Parathyroid adenoma (tissue), 2 donors: ENCODE measurements at regions not wholly inside any gene's neighbourhood (a gene's known extent, or its start where the extent isn't known, plus 50 kb on each side); places are given as distances from the start of the nearest gene placed in this dataset.

Experiments used
- H2AFZ ChIP-seq: fragments of 300-600 bp; sonication (generic); one replicate; pipeline ENCODE4 v1.7.0; 2017; ENCODE audit warnings: antibody characterized with exemption, mild to moderate bottlenecking
- H3K27ac ChIP-seq: fragments of 300-600 bp; sonication (generic); one replicate; pipeline ENCODE4 v1.7.0; 2017
- H3K27me3 ChIP-seq: fragments of 300-600 bp; sonication (generic); one replicate; pipeline ENCODE4 v1.7.0; 2017; ENCODE audit warnings: low read length; ENCODE audit not compliant: control insufficient read depth, insufficient read depth
- H3K36me3 ChIP-seq: fragments of 300-600 bp; sonication (generic); one replicate; pipeline ENCODE4 v1.7.0; 2017; ENCODE audit warnings: low read length; ENCODE audit not compliant: control insufficient read depth, insufficient read depth
- H3K4me1 ChIP-seq: fragments of 300-600 bp; sonication (generic); one replicate; pipeline ENCODE4 v1.7.0; 2017; ENCODE audit warnings: control low read depth
- H3K4me2 ChIP-seq: fragments of 300-600 bp; sonication (generic); one replicate; pipeline ENCODE4 v1.7.0; 2017; ENCODE audit warnings: low read length
- H3K4me3 ChIP-seq: fragments of 300-600 bp; sonication (generic); one replicate; pipeline ENCODE4 v1.7.0; 2017; ENCODE audit warnings: low read depth, low read length
- H3K79me2 ChIP-seq: fragments of 300-600 bp; sonication (generic); one replicate; pipeline ENCODE4 v1.7.0; 2017; ENCODE audit warnings: control low read depth
- H3K9ac ChIP-seq: fragments of 300-600 bp; sonication (generic); one replicate; pipeline ENCODE4 v1.7.0; 2017; ENCODE audit warnings: mild to moderate bottlenecking
- H3K9me3 ChIP-seq: fragments of 300-600 bp; sonication (generic); one replicate; pipeline ENCODE4 v1.7.0; 2017; ENCODE audit warnings: low read length; ENCODE audit not compliant: control insufficient read depth
- TF ChIP-seq, protein P1 (sequence below): fragments of 300-600 bp; sonication (generic); IDR thresholded peaks from one replicate; pipeline ENCODE4 v1.7.0; 2017; ENCODE audit warnings: antibody characterized with exemption, mild to moderate bottlenecking
- donor health status: primary hyperparathyroidism.

DNA sequence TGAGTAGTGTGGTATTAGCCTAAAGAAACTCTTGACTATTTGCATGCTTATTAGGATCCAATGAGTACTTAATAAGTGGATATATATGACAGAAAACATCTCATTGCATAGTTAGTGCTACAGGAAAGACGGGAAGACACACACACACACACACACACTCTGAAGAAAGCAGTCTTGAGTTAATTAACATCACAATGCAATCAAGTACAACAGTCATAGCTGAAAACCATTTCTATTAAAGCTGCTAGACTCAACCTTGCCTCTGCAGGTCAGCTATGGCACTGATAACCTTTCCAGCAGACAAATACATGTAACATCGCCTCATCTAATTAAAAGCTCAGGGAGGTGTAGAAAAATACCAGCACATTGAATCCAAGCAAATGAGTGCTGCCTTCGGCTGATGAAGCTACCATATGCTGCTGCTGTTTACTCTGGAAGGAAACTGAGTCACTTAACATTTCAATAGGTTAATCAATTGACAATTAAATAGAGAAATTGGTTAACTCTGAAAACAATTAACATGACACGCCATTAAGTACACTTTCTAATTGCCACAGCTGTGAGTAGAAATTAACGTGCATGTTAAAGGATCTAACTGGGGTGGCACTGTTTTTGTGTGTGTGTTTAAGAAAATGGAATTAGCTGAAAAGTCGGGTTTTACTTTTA is 93.2 kb upstream of the OTX2 start:
- Histone ChIP-seq H3K9ac (no peak overlapping the region), H3K79me2 (no peaks in the 10 kb centered on the region), H3K4me3 (no peak overlapping the region), H3K36me3 (no peaks in the 10 kb centered on the region), H3K4me1 (no peaks in the 10 kb centered on the region), H3K4me2 (no peak overlapping the region), H3K9me3 (no peaks in the 10 kb centered on the region), H3K27ac (no peak overlapping the region), H2AFZ (no peak overlapping the region), H3K27me3 (no peaks in the 10 kb centered on the region)
- TF ChIP-seq, protein P1, sequence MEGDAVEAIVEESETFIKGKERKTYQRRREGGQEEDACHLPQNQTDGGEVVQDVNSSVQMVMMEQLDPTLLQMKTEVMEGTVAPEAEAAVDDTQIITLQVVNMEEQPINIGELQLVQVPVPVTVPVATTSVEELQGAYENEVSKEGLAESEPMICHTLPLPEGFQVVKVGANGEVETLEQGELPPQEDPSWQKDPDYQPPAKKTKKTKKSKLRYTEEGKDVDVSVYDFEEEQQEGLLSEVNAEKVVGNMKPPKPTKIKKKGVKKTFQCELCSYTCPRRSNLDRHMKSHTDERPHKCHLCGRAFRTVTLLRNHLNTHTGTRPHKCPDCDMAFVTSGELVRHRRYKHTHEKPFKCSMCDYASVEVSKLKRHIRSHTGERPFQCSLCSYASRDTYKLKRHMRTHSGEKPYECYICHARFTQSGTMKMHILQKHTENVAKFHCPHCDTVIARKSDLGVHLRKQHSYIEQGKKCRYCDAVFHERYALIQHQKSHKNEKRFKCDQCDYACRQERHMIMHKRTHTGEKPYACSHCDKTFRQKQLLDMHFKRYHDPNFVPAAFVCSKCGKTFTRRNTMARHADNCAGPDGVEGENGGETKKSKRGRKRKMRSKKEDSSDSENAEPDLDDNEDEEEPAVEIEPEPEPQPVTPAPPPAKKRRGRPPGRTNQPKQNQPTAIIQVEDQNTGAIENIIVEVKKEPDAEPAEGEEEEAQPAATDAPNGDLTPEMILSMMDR = no peak

GRCh38 chr14:56902385-56902784 is 92.1 kb upstream of the OTX2 start:
- no peak overlapping the region for H2AFZ ChIP-seq
- H3K79me2 ChIP-seq = no peaks in the 10 kb centered on the region
- H3K4me3 ChIP-seq = no peak overlapping the region
- no peak overlapping the region for H3K4me2 ChIP-seq
- no peaks in the 10 kb centered on the region for H3K4me1 ChIP-seq
- H3K9ac ChIP-seq = no peak overlapping the region
- no peak overlapping the region for H3K27ac ChIP-seq
- H3K9me3 ChIP-seq = no peaks in the 10 kb centered on the region
- H3K36me3 ChIP-seq = no peaks in the 10 kb centered on the region
- TF ChIP-seq, protein P1 = no peak
- H3K27me3 ChIP-seq = no peaks in the 10 kb centered on the region

- Histone ChIP-seq H2AFZ (no peak overlapping the region), H3K79me2 (no peaks in the 10 kb centered on the region), H3K27me3 (no peaks in the 10 kb centered on the region), H3K4me3 (no peak overlapping the region), H3K36me3 (no peaks in the 10 kb centered on the region), H3K4me2 (no peak overlapping the region), H3K27ac (no peak overlapping the region), H3K4me1 (no peaks in the 10 kb centered on the region), H3K9me3 (no peaks in the 10 kb centered on the region), H3K9ac (no peak overlapping the region)
- TF ChIP-seq, protein P1 = no peak
Observed at GRCh38 chr14:56900726-56901125, 90.4 kb upstream of the OTX2 start.

- Histone ChIP-seq H3K9ac (no peak overlapping the region), H3K4me2 (no peak overlapping the region), H3K4me1 (no peaks in the 10 kb centered on the region), H3K4me3 (no peak overlapping the region), H3K79me2 (no peaks in the 10 kb centered on the region), H3K27me3 (no peaks in the 10 kb centered on the region), H2AFZ (no peak overlapping the region), H3K27ac (no peak overlapping the region), H3K9me3 (no peaks in the 10 kb centered on the region), H3K36me3 (no peaks in the 10 kb centered on the region)
- TF ChIP-seq, protein P1 = no peak
Observed at GRCh38 chr14:56899829-56900228, 89.5 kb upstream of the OTX2 start.

DNA sequence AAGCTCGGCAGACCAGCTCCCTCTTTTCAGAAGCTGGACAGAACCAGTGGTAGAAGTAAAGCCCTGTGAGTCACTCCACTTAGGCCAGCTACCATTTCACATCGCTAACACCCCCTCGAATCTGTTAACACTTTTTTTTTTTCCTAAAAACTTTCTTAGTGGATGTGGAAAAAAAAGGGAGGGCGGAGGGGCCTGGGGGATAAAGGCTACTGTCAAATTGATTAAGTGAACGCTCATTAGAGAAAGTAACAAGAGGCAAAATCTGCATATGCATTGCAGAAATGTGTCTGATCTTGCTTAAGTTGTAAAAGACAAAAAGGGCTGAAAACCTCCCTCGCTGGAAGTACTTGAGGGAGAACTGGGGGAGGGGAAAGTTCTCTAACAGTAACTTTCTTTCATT is 86.6 kb upstream of the OTX2 start:
- H3K27me3 ChIP-seq = no peaks in the 10 kb centered on the region
- TF ChIP-seq, protein P1 = no peak

More for the DNA sequence above, 86.6 kb upstream of the OTX2 start:
- Histone ChIP-seq H3K4me3 (no peak overlapping the region), H3K4me1 (no peaks in the 10 kb centered on the region), H3K79me2 (no peaks in the 10 kb centered on the region), H2AFZ (no peak overlapping the region), H3K4me2 (no peak overlapping the region), H3K36me3 (no peaks in the 10 kb centered on the region), H3K9ac (no peak overlapping the region), H3K27ac (no peak overlapping the region), H3K9me3 (no peaks in the 10 kb centered on the region)
